HEK293 (cell line): ENCODE measurements at regions not wholly inside any gene's neighbourhood (a gene's known extent, or its start where the extent isn't known, plus 50 kb on each side); places are given as distances from the start of the nearest gene placed in this dataset.

Experiments
- CTCF ChIA-PET: fragments of 350-600 bp; formaldehyde crosslinking; extraction: SDS; loops from one replicate; lab custom pipeline; 2021; ENCODE audit warnings: antibody characterized with exemption; lab: Yijun Ruan, JAX
- POLR2A ChIA-PET: fragments of 300-600 bp; formaldehyde crosslinking; extraction: SDS; loops from one replicate; lab custom pipeline; 2020; ENCODE audit warnings: antibody characterized with exemption, inconsistent platforms; lab: Yijun Ruan, JAX
- H3K27ac ChIP-seq: fragments of 200-500 bp; sonication (Bioruptor generic); 2 replicates; pipeline ENCODE4 v1.5.1; 2014; ENCODE audit warnings: low read depth, low read length, control low read depth, inconsistent platforms; ENCODE audit errors: extremely low read depth
- H3K36me3 ChIP-seq, 2 experiments: fragments of 200-500 bp in 1 of 2; sonication (Bioruptor generic) in 1 of 2; 1 replicate in 1 of 2; 2 replicates in 1 of 2; pipeline ENCODE4 v1.5.1; 2014 to 2017; ENCODE audit warnings: inconsistent platforms in 2 of 2, low read length in 2 of 2; ENCODE audit not compliant: control insufficient read depth in 2 of 2, insufficient read depth in 1 of 2
- H3K4me1 ChIP-seq: fragments of 200-500 bp; sonication (Bioruptor generic); 2 replicates; pipeline ENCODE4 v1.5.1; 2014; ENCODE audit warnings: mild to moderate bottlenecking, low read length, inconsistent platforms; ENCODE audit not compliant: control insufficient read depth, insufficient read depth
- H3K4me3 ChIP-seq: 2 replicates; pipeline ENCODE4 v1.5.1; 2011; ENCODE audit warnings: low read depth, mild to moderate bottlenecking, control low read depth, low read length, moderate library complexity
- H3K9me3 ChIP-seq: fragments of 200-500 bp; sonication (Bioruptor generic); 2 replicates; pipeline ENCODE4 v1.5.1; 2014; ENCODE audit warnings: low read depth, low read length, inconsistent platforms; ENCODE audit not compliant: control insufficient read depth, insufficient read depth
- EGR2 ChIP-seq: fragments of 450-650 bp; formaldehyde crosslinking; IDR thresholded peaks from 2 replicates; pipeline ENCODE4 v1.5.1; 2016; ENCODE audit warnings: low read depth, missing biosample characterization, missing genetic modification characterization
- GLI4 ChIP-seq: fragments of 450-650 bp; formaldehyde crosslinking; IDR thresholded peaks from 2 replicates; pipeline ENCODE4 v1.5.1; 2016; ENCODE audit warnings: missing biosample characterization, missing genetic modification characterization
- GLIS1 ChIP-seq: fragments of 450-650 bp; formaldehyde crosslinking; IDR thresholded peaks from 2 replicates; pipeline ENCODE4 v1.5.1; 2016; ENCODE audit warnings: missing biosample characterization, missing genetic modification characterization
- SCRT2 ChIP-seq: fragments of 450-650 bp; formaldehyde crosslinking; IDR thresholded peaks from 2 replicates; pipeline ENCODE4 v1.5.1; 2016; ENCODE audit warnings: missing biosample characterization, missing genetic modification characterization
- SP7 ChIP-seq: fragments of 450-650 bp; formaldehyde crosslinking; IDR thresholded peaks from 2 replicates; pipeline ENCODE4 v1.5.1; 2016; ENCODE audit warnings: missing biosample characterization, missing genetic modification characterization
- TCF7L2 ChIP-seq: IDR thresholded peaks from 2 replicates; pipeline ENCODE4 v1.6.1; 2011; ENCODE audit warnings: low read depth, mild to moderate bottlenecking, inconsistent platforms, low read length, moderate library complexity, borderline replicate concordance
- ZBTB17 ChIP-seq: fragments of 450-650 bp; formaldehyde crosslinking; IDR thresholded peaks from 2 replicates; pipeline ENCODE4 v1.5.1; 2016; ENCODE audit warnings: missing biosample characterization, missing genetic modification characterization
- ZFP41 ChIP-seq: fragments of 450-650 bp; formaldehyde crosslinking; IDR thresholded peaks from 2 replicates; pipeline ENCODE4 v1.5.1; 2016; ENCODE audit warnings: missing biosample characterization, missing genetic modification characterization, borderline replicate concordance
- ZNF184 ChIP-seq: fragments of 450-650 bp; IDR thresholded peaks from 2 replicates; pipeline ENCODE4 v1.5.1; 2018; ENCODE audit warnings: missing biosample characterization, mild to moderate bottlenecking, missing genetic modification characterization
- ZNF23 ChIP-seq: fragments of 450-650 bp; formaldehyde crosslinking; IDR thresholded peaks from 2 replicates; pipeline ENCODE4 v1.5.1; 2016; ENCODE audit warnings: missing biosample characterization, missing genetic modification characterization, borderline replicate concordance
- ZNF335 ChIP-seq: fragments of 450-650 bp; formaldehyde crosslinking; conservative IDR thresholded peaks from 2 replicates; pipeline ENCODE4 v1.5.1; 2016; ENCODE audit warnings: missing biosample characterization, missing genetic modification characterization
- ZNF596 ChIP-seq: fragments of 450-650 bp; IDR thresholded peaks from 2 replicates; pipeline ENCODE4 v1.5.0; 2018; ENCODE audit warnings: missing biosample characterization, mild to moderate bottlenecking, missing genetic modification characterization, moderate library complexity
- ZNF629 ChIP-seq: fragments of 450-650 bp; formaldehyde crosslinking; IDR thresholded peaks from 2 replicates; pipeline ENCODE4 v1.5.1; 2017; ENCODE audit warnings: missing biosample characterization, missing genetic modification characterization
- ZNF658 ChIP-seq: fragments of 450-650 bp; formaldehyde crosslinking; IDR thresholded peaks from 2 replicates; pipeline ENCODE4; 2016; ENCODE audit warnings: missing biosample characterization, missing genetic modification characterization
- ZNF660 ChIP-seq: fragments of 450-650 bp; IDR thresholded peaks from 2 replicates; pipeline ENCODE4 v1.5.1; 2018; ENCODE audit warnings: missing biosample characterization, mild to moderate bottlenecking, missing genetic modification characterization
- ZNF777 ChIP-seq: fragments of 450-650 bp; formaldehyde crosslinking; IDR thresholded peaks from 2 replicates; pipeline ENCODE4 v1.5.1; 2017; ENCODE audit warnings: missing biosample characterization, missing genetic modification characterization, borderline replicate concordance
- ZSCAN16 ChIP-seq: fragments of 450-650 bp; formaldehyde crosslinking; IDR thresholded peaks from 2 replicates; pipeline ENCODE4 v1.5.1; 2016; ENCODE audit warnings: missing biosample characterization, missing genetic modification characterization
- TF ChIP-seq, protein P1 (sequence below): fragments of 450-650 bp; formaldehyde crosslinking; IDR thresholded peaks from 2 replicates; pipeline ENCODE4 v1.5.1; 2016; ENCODE audit warnings: missing biosample characterization, missing genetic modification characterization, borderline replicate concordance
- TF ChIP-seq, protein P2 (sequence below): fragments of 450-650 bp; formaldehyde crosslinking; IDR thresholded peaks from 2 replicates; pipeline ENCODE4 v1.5.1; 2017; ENCODE audit warnings: missing biosample characterization, missing genetic modification characterization
- TF ChIP-seq, protein P3 (sequence below): fragments of 450-650 bp; formaldehyde crosslinking; IDR thresholded peaks from 2 replicates; pipeline ENCODE4 v1.5.1; 2017; ENCODE audit warnings: missing biosample characterization, missing genetic modification characterization
- TF ChIP-seq, protein P4 (sequence below): fragments of 450-650 bp; formaldehyde crosslinking; IDR thresholded peaks from 2 replicates; pipeline ENCODE4 v1.5.1; 2017; ENCODE audit warnings: missing biosample characterization, mild to moderate bottlenecking, missing genetic modification characterization, moderate library complexity
- TF ChIP-seq, protein P5 (sequence below): fragments of 450-650 bp; formaldehyde crosslinking; IDR thresholded peaks from 2 replicates; pipeline ENCODE4 v1.5.1; 2016; ENCODE audit warnings: missing biosample characterization, missing genetic modification characterization, borderline replicate concordance

DNA sequence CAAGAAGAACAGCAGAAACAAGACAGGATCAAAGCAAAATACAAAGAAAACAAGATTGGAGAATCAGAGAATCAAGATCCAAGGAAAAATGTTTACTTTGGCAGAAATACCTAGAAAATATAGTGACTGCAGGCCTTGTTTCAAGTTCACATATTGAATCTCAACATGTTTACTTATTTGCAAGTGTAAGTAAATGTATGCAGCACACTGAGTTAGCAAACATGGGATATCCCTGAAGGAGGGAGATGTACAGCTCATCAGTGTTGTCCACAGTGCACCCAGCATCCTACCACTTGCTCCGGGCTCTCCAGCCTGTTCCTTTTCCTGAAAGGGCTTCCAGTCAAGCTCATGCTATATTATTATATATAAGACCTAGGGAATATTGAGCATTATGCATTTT, 319.5 kb downstream of the PRL start:
- TF ChIP-seq ZNF335 (tag by site-specific recombination) = no peak
- no peak for TF ChIP-seq ZBTB17
- TF ChIP-seq SP7 (tag by site-specific recombination) = no peak
- TF ChIP-seq ZFP41 (tag by site-specific recombination) = no peak
- no peak for TF ChIP-seq ZNF777 (tag by site-specific recombination)
- no peak for TF ChIP-seq ZNF660 (tag by site-specific recombination)
- TF ChIP-seq GLIS1 (tag by site-specific recombination) = no peak
- TF ChIP-seq EGR2 (tag by site-specific recombination) = no peak
- TF ChIP-seq ZSCAN16 (tag by site-specific recombination) = no peak
- no peak for TF ChIP-seq ZNF658 (tag by site-specific recombination)
- no peak for TF ChIP-seq ZNF629 (tag by site-specific recombination)
- TF ChIP-seq SCRT2 (tag by site-specific recombination) = no peak
- no peak for TF ChIP-seq ZNF23 (tag by site-specific recombination)
- TF ChIP-seq TCF7L2 = no peak
- no peak for TF ChIP-seq ZNF184 (tag by site-specific recombination)
- TF ChIP-seq, protein P1, sequence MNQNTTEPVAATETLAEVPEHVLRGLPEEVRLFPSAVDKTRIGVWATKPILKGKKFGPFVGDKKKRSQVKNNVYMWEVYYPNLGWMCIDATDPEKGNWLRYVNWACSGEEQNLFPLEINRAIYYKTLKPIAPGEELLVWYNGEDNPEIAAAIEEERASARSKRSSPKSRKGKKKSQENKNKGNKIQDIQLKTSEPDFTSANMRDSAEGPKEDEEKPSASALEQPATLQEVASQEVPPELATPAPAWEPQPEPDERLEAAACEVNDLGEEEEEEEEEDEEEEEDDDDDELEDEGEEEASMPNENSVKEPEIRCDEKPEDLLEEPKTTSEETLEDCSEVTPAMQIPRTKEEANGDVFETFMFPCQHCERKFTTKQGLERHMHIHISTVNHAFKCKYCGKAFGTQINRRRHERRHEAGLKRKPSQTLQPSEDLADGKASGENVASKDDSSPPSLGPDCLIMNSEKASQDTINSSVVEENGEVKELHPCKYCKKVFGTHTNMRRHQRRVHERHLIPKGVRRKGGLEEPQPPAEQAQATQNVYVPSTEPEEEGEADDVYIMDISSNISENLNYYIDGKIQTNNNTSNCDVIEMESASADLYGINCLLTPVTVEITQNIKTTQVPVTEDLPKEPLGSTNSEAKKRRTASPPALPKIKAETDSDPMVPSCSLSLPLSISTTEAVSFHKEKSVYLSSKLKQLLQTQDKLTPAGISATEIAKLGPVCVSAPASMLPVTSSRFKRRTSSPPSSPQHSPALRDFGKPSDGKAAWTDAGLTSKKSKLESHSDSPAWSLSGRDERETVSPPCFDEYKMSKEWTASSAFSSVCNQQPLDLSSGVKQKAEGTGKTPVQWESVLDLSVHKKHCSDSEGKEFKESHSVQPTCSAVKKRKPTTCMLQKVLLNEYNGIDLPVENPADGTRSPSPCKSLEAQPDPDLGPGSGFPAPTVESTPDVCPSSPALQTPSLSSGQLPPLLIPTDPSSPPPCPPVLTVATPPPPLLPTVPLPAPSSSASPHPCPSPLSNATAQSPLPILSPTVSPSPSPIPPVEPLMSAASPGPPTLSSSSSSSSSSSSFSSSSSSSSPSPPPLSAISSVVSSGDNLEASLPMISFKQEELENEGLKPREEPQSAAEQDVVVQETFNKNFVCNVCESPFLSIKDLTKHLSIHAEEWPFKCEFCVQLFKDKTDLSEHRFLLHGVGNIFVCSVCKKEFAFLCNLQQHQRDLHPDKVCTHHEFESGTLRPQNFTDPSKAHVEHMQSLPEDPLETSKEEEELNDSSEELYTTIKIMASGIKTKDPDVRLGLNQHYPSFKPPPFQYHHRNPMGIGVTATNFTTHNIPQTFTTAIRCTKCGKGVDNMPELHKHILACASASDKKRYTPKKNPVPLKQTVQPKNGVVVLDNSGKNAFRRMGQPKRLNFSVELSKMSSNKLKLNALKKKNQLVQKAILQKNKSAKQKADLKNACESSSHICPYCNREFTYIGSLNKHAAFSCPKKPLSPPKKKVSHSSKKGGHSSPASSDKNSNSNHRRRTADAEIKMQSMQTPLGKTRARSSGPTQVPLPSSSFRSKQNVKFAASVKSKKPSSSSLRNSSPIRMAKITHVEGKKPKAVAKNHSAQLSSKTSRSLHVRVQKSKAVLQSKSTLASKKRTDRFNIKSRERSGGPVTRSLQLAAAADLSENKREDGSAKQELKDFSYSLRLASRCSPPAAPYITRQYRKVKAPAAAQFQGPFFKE (tag by site-specific recombination) = no peak
- TF ChIP-seq ZNF596 (tag by site-specific recombination) = no peak
- TF ChIP-seq, all 188 proteins: peak for 0
- no peaks in the 10 kb centered on the region for H3K36me3 ChIP-seq
- ChIA-PET CTCF (no interaction called here), POLR2A (no interaction called here)
- no peak overlapping the region for H3K27ac ChIP-seq
- no peak overlapping the region for H3K4me3 ChIP-seq
- H3K4me1 ChIP-seq = no peaks in the 10 kb centered on the region
- no peaks in the 10 kb centered on the region for H3K9me3 ChIP-seq

DNA sequence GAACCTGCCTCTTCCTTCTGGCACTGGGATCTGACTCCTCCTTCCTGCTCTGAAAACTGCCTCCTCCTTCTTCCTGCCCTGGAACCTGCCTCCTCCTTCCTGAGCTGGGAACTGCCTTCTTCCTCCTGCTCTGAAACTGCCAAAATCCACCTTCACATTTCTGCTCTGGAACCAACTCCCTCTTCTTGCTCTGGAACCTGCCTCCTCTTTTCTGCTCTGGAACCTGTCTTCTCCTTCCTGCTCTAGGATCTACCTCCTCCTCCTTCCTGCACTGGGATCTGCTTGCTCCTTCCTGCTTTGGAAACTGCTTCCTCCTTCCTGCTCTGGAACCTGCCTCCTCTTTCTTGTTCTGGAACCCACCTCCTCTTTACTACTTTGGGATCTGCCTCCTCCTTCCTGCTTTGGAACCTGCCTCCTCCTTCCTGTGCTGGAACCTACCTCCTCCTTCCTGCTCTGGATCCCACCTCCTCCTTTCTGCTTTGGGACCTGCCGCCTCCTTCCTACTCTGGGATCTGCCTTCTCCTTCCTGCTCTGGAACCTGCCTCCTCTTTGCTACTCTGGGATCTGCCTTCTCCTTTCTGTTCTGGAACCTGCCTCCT, 315.5 kb downstream of the PRL start:
- Histone ChIP-seq H3K36me3 (no peaks in the 10 kb centered on the region), H3K4me3 (no peak overlapping the region), H3K9me3 (no peaks in the 10 kb centered on the region), H3K27ac (no peak overlapping the region), H3K4me1 (no peaks in the 10 kb centered on the region)
- POLR2A ChIA-PET = interaction anchor here (0.7 kb wide), 1 partner anchor 64 kb away, joined by 4 read pairs; no protein-coding TSS in a partner anchor
- CTCF ChIA-PET = interaction anchor here (0.6 kb wide), 1 partner anchor 21 kb away, joined by 3 read pairs; no protein-coding TSS in a partner anchor
- no peak for TF ChIP-seq GLI4 (tag by site-specific recombination)
- TF ChIP-seq, protein P2, sequence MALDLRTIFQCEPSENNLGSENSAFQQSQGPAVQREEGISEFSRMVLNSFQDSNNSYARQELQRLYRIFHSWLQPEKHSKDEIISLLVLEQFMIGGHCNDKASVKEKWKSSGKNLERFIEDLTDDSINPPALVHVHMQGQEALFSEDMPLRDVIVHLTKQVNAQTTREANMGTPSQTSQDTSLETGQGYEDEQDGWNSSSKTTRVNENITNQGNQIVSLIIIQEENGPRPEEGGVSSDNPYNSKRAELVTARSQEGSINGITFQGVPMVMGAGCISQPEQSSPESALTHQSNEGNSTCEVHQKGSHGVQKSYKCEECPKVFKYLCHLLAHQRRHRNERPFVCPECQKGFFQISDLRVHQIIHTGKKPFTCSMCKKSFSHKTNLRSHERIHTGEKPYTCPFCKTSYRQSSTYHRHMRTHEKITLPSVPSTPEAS (tag by site-specific recombination) = no peak
- TF ChIP-seq, protein P3, sequence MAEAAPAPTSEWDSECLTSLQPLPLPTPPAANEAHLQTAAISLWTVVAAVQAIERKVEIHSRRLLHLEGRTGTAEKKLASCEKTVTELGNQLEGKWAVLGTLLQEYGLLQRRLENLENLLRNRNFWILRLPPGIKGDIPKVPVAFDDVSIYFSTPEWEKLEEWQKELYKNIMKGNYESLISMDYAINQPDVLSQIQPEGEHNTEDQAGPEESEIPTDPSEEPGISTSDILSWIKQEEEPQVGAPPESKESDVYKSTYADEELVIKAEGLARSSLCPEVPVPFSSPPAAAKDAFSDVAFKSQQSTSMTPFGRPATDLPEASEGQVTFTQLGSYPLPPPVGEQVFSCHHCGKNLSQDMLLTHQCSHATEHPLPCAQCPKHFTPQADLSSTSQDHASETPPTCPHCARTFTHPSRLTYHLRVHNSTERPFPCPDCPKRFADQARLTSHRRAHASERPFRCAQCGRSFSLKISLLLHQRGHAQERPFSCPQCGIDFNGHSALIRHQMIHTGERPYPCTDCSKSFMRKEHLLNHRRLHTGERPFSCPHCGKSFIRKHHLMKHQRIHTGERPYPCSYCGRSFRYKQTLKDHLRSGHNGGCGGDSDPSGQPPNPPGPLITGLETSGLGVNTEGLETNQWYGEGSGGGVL (tag by site-specific recombination) = peak; percentile 45; the same call in 1 of the 2 replicates
- TF ChIP-seq, protein P4, sequence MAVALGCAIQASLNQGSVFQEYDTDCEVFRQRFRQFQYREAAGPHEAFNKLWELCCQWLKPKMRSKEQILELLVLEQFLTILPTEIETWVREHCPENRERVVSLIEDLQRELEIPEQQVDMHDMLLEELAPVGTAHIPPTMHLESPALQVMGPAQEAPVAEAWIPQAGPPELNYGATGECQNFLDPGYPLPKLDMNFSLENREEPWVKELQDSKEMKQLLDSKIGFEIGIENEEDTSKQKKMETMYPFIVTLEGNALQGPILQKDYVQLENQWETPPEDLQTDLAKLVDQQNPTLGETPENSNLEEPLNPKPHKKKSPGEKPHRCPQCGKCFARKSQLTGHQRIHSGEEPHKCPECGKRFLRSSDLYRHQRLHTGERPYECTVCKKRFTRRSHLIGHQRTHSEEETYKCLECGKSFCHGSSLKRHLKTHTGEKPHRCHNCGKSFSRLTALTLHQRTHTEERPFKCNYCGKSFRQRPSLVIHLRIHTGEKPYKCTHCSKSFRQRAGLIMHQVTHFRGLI (tag by site-specific recombination) = no peak
- TF ChIP-seq, protein P5, sequence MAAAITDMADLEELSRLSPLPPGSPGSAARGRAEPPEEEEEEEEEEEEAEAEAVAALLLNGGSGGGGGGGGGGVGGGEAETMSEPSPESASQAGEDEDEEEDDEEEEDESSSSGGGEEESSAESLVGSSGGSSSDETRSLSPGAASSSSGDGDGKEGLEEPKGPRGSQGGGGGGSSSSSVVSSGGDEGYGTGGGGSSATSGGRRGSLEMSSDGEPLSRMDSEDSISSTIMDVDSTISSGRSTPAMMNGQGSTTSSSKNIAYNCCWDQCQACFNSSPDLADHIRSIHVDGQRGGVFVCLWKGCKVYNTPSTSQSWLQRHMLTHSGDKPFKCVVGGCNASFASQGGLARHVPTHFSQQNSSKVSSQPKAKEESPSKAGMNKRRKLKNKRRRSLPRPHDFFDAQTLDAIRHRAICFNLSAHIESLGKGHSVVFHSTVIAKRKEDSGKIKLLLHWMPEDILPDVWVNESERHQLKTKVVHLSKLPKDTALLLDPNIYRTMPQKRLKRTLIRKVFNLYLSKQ (tag by site-specific recombination) = no peak
